HG03521 (cell line): ENCODE measurements at regions not wholly inside any gene's neighbourhood (a gene's known extent, or its start where the extent isn't known, plus 50 kb on each side); places are given as distances from the start of the nearest gene placed in this dataset.

Experiments
- ATAC-seq: cut with Tn5 transposase; IDR thresholded peaks from one replicate; pipeline ENCODE4 v1.9.1; 2021; ENCODE audit warnings: mild to moderate bottlenecking, moderate library complexity; ENCODE audit not compliant: unreplicated experiment

DNA sequence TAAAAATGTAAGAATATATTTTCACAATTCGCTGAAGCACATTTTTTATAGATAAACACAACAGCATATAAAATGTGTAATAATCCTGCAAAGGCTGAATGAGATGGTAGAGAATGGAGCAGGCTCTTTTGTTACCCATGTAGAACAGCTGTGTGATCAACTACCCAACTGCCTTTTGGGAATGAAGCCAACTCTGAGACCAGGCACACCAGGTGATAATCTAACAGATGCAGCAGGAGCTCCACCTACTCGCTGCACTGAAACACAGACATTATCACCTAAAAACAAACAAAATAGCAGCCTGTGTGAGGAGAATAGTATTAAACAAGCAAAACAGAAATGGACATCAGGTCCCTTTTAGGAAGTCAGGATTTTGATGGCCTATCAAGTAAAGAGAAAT, 183.3 kb downstream of the CCDC59 start:
- no peak for ATAC-seq

DNA sequence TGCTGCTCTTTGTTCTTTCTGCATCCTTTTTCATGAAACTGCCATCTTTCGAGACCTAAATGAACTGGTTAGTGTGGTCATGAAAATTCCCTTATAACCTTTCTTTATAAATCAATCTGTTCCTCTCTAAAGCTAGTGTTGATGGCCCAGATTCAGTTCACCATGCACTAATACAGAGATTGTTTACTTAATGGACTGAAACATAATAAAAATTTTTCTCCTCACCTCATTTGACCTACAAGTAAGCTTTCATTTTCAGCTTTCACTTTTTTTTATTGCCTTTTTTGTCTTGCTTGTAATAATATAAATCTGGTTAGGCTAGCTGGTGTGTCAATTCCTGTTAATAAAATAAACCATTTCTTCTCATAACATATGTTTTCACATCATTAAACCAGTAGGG, 183.8 kb downstream of the CCDC59 start:
- ATAC-seq = no peak

- no peak for ATAC-seq
These were observed 209.1 kb downstream of the CCDC59 start for GRCh38 chr12:82149045-82149444.

- no peak for ATAC-seq
These were observed 211.4 kb downstream of the CCDC59 start for GRCh38 chr12:82146740-82147139.

GRCh38 chr12:82144505-82144904, 213.7 kb downstream of the CCDC59 start:
- no peak for ATAC-seq

- no peak for ATAC-seq
These were observed 225.8 kb downstream of the CCDC59 start for GRCh38 chr12:82132390-82132789.

GRCh38 chr12:82130762-82131161, 227.4 kb downstream of the CCDC59 start:
- ATAC-seq = no peak

DNA sequence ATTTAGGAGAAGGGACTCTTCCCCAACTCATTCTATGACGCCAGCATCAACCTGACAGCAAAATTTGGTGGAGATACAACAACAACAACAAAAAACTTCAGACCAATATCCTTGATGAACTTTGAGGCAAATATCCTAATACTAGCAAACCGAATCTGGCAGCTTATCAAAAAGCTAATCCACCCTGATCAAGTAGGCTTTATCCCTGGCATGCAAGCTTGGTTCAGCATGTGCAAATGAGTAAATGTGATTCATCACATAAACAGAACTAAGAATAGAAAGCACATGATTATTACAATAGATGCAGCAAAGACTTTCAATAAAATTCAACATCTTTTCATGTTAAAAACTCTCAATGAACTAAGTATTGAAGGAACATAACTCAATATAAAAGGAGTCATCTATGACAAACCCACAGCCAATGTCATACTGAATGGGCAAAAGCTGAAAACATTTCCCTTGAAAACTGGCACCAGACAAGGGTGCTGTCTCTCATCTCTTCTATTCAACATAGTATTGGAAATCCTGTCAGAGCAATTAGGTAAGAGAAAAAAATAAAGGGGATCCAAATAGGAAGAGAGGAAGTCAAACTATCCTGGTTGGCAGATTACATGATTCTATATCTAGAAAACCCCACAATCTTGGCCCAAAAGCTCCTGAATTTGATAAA, 233.3 kb downstream of the CCDC59 start:
- no peak for ATAC-seq

GRCh38 chr12:82121545-82121944, 236.6 kb downstream of the CCDC59 start:
- no peak for ATAC-seq

GRCh38 chr12:82120901-82121300, 237.3 kb downstream of the CCDC59 start:
- no peak for ATAC-seq

- no peak for ATAC-seq
These were observed 248.9 kb downstream of the CCDC59 start for GRCh38 chr12:82109243-82109642.

DNA sequence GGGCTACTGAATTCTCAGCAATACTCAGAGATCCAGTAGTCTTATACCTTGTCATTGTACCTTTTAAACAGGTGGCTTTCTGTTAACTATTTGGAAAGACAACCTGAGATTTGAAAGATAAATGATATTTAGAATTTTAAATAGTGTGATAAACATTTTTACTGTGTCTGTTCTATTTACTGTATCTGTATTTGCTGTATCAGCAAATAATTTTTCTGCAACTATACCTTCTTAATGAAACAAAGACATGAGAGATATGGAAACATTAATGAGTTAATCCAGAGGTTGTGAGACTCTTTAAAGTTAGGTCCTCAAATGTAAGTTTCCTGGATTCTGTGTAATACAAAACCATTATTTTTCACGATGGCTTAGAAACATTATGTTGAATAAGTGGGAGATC, 249.6 kb downstream of the CCDC59 start:
- ATAC-seq = no peak

- ATAC-seq = no peak
These were observed 259.0 kb downstream of the CCDC59 start for GRCh38 chr12:82099216-82099615.

GRCh38 chr12:82097877-82098276, 260.3 kb downstream of the CCDC59 start:
- ATAC-seq = no peak

GRCh38 chr12:82097438-82097837, 260.7 kb downstream of the CCDC59 start:
- ATAC-seq = no peak

- ATAC-seq = no peak
These were observed 268.0 kb downstream of the CCDC59 start for GRCh38 chr12:82090165-82090564.

- no peak for ATAC-seq
These were observed 268.6 kb downstream of the CCDC59 start for GRCh38 chr12:82089369-82090121.

DNA sequence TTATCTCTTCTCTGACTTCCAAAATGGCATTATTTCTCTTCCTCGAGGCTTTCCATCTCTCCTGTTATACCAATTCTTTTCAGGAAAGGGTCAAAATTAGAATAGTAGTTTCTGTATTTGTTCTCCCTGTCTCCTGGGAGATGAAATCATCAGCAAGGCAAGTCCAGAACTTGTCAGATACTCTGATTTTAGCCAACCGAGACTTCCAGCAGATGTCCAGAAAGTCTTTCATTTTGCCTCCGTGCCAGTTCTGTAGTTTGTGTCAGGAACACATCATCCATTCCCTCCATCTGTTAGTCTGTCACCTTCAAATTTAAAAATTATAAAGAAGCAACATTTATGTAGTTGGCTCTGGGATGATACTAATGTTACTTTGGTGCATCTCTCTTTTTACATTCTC, 275.7 kb downstream of the CCDC59 start:
- ATAC-seq = no peak

DNA sequence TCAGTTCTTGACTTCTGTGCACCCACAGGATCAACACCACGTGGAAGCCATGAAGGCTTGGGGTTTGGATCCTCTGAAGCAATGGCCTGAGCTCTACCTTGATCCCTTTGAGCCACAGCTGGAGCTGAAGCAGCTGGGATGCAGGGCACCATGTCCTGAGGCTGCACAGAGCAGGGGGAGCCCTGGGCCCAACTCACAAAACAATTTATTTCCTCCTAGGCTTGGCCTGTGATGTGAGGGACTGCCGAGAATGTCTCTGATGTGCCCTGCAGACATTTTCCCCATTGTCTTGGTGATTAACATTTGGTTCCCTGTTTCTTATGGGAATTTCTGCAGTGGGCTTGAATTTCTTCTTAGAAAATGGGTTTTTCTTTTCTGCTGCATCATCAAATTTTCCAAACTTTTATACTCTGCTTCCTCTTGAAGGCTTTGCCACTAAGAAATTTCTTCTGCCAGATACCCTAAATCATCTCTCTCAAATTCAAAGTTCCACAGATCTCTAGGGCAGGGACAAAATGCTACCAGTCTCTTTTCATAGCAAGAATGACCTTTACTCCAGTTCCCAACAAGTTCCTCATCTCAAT, 288.2 kb downstream of the CCDC59 start:
- ATAC-seq = no peak

DNA sequence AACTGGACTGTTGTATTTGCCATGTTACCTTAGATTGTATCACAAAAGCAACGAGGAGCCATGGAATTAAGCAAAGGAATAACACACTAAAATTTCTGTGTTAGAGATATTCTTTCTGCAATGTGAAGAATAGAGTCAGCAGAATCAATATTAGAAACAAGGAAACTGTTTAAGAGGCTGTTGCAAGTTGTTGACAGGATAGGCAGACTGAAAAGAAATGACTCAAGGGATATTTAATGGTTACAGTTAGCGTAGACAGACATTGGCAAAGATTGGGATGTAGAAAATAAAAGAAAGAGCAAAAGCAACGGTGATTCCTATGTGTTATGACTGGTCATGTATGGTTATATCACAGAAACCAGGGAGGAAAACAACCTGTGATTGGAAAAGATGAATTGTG, 299.0 kb upstream of the PPFIA2 start:
- ATAC-seq = no peak

GRCh38 chr12:82057770-82058169, 298.6 kb upstream of the PPFIA2 start:
- no peak for ATAC-seq

- ATAC-seq = no peak
These were observed 296.2 kb upstream of the PPFIA2 start for GRCh38 chr12:82055391-82055790.
